Liver (tissue), 7 donors: ENCODE measurements at regions not wholly inside any gene's neighbourhood (a gene's known extent, or its start where the extent isn't known, plus 50 kb on each side); places are given as distances from the start of the nearest gene placed in this dataset.

ENCODE experiments used
- DNase-seq: peaks from one replicate; pipeline ENCODE4 v3.0.0-alpha.2; 2017; ENCODE audit warnings: low spot score
- H3K27ac ChIP-seq, 2 donors: one replicate each; pipeline ENCODE4 v1.7.0; 2013; ENCODE audit warnings: inconsistent platforms in 2 of 2, low read length in 2 of 2, control low read depth in 1 of 2, low read depth in 1 of 2, mild to moderate bottlenecking in 1 of 2
- H3K27me3 ChIP-seq, 4 donors: one replicate each; pipeline versions ENCODE4 v1.6.1 to v1.7.0; 2013; ENCODE audit warnings: low read length in 3 of 4, inconsistent platforms in 1 of 4, mild to moderate bottlenecking in 1 of 4, moderate library complexity in 1 of 4; ENCODE audit not compliant: control insufficient read depth in 4 of 4, insufficient read depth in 4 of 4
- H3K36me3 ChIP-seq, 4 donors: one replicate each; pipeline versions ENCODE4 v1.6.1 to v1.7.0; 2013; ENCODE audit warnings: low read length in 3 of 4, mild to moderate bottlenecking in 3 of 4, low read depth in 1 of 4, moderate library complexity in 1 of 4; ENCODE audit not compliant: control insufficient read depth in 4 of 4, insufficient read depth in 3 of 4
- H3K4me1 ChIP-seq, 4 donors: one replicate each; pipeline versions ENCODE4 v1.6.1 to v1.7.0; 2013; ENCODE audit warnings: low read length in 3 of 4, mild to moderate bottlenecking in 3 of 4, moderate library complexity in 1 of 4; ENCODE audit not compliant: control insufficient read depth in 4 of 4, insufficient read depth in 4 of 4
- H3K4me3 ChIP-seq, 3 donors: one replicate each; pipeline versions ENCODE4 v1.6.1 to v1.7.0; 2013; ENCODE audit warnings: low read length in 3 of 3, control low read depth in 1 of 3, low read depth in 1 of 3, mild to moderate bottlenecking in 1 of 3
- H3K9ac ChIP-seq, 2 donors: one replicate each; pipeline ENCODE4 v1.7.0; 2013; ENCODE audit warnings: low read length in 2 of 2, mild to moderate bottlenecking in 2 of 2, moderate library complexity in 2 of 2, control low read depth in 1 of 2, low read depth in 1 of 2
- H3K9me3 ChIP-seq, 4 donors: one replicate each; pipeline versions ENCODE4 v1.6.1 to v1.7.0; 2013; ENCODE audit warnings: low read length in 3 of 4; ENCODE audit not compliant: control insufficient read depth in 4 of 4
- FOXA1 ChIP-seq: IDR thresholded peaks from 2 replicates; pipeline ENCODE4 v1.6.1; 2016; ENCODE audit warnings: antibody characterized with exemption
- FOXA2 ChIP-seq: IDR thresholded peaks from 2 replicates; pipeline ENCODE4 v1.6.1; 2016; ENCODE audit warnings: antibody characterized with exemption
- GABPA ChIP-seq, 2 donors: IDR thresholded peaks in 1 of 2; conservative IDR thresholded peaks in 1 of 2; 2 replicates each; pipeline ENCODE4 v1.6.1; 2016; ENCODE audit warnings: antibody characterized with exemption in 2 of 2, mild to moderate bottlenecking in 1 of 2, moderate library complexity in 1 of 2
- HNF4A ChIP-seq, 2 donors: conservative IDR thresholded peaks; 2 replicates each; pipeline ENCODE4 v1.6.1; 2016; ENCODE audit warnings: antibody characterized with exemption in 2 of 2, mild to moderate bottlenecking in 2 of 2
- JUND ChIP-seq, 2 donors: IDR thresholded peaks; 2 replicates each; pipeline ENCODE4 v1.6.1; 2016; ENCODE audit warnings: antibody characterized with exemption in 2 of 2
- MAX ChIP-seq: IDR thresholded peaks from 2 replicates; pipeline ENCODE4 v1.6.1; 2016; ENCODE audit warnings: antibody characterized with exemption
- RAD21 ChIP-seq, 2 donors: IDR thresholded peaks; 2 replicates each; pipeline ENCODE4 v1.6.1; 2016; ENCODE audit warnings: antibody characterized with exemption in 2 of 2, mild to moderate bottlenecking in 2 of 2
- RXRA ChIP-seq, 2 donors: IDR thresholded peaks; 2 replicates each; pipeline ENCODE4 v1.6.1; 2017 to 2018; ENCODE audit warnings: antibody characterized with exemption in 2 of 2, mild to moderate bottlenecking in 1 of 2
- SP1 ChIP-seq: IDR thresholded peaks from 2 replicates; pipeline ENCODE4 v1.6.1; 2018; ENCODE audit warnings: antibody characterized with exemption, mild to moderate bottlenecking
- TAF1 ChIP-seq: conservative IDR thresholded peaks from 2 replicates; pipeline ENCODE4 v1.6.1; 2016; ENCODE audit warnings: antibody characterized with exemption, mild to moderate bottlenecking
- YY1 ChIP-seq: IDR thresholded peaks from 2 replicates; pipeline ENCODE4 v1.6.1; 2016; ENCODE audit warnings: antibody characterized with exemption, mild to moderate bottlenecking
- WGBS: extraction: QIAGEN DNeasy Blood & Tissue Kit; methylation state at CpG from one replicate; pipeline ENCODE4 v1.1.7; 2013; 5-methylcytosine and 5-hydroxymethylcytosine counted together
- TF ChIP-seq, protein P1 (sequence below): IDR thresholded peaks from 2 replicates; pipeline ENCODE4 v1.6.1; 2016; ENCODE audit warnings: antibody characterized with exemption
- TF ChIP-seq, protein P2 (sequence below): IDR thresholded peaks from 2 replicates; pipeline ENCODE4 v1.6.1; 2016; ENCODE audit warnings: antibody characterized with exemption
- TF ChIP-seq, protein P3 (sequence below): IDR thresholded peaks from 2 replicates; pipeline ENCODE4 v1.6.1; 2016; ENCODE audit warnings: antibody characterized with exemption, mild to moderate bottlenecking
- donor health status: healthy.
- donor health status: healthy.
- donor health status: healthy.
- donor health status: healthy.

- TF ChIP-seq HNF4A (conservative IDR thresholded peaks at IDR 0.05) = no peak
- DNase-seq = no peak
- WGBS = 75% methylated on average over 4 of the region's 4 CpGs
- Histone ChIP-seq H3K27me3 (no peaks in the 10 kb centered on the region), H3K4me3 (no peak overlapping the region), H3K27ac (no peak overlapping the region), H3K36me3 (no peaks in the 10 kb centered on the region), H3K9me3 (no peaks in the 10 kb centered on the region), H3K4me1 (no peaks in the 10 kb centered on the region), H3K9ac (no peak overlapping the region)
These were observed 197.6 kb downstream of the BCL11A start for GRCh38 chr2:60355849-60356261.

DNA sequence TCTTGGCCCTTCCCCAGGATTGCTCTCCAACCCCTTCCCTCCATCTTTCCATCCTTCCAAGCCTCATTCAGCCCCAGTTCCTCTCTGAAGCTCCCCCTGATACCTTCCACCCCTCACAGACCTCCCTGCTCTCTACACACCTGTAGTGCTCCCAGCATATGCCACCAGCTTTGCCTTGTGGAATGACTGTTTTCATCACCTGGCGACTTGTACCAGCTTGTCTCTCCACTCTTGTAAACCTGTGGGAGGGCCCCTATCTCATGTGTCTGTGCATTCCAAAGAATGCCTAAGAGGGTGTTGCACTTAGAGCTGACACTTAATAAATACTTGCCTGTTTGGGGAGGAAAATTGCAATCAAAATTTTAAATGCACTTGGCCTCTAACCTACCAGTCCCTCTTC, 198.7 kb downstream of the BCL11A start:
- H3K9ac ChIP-seq = no peak overlapping the region
- no peaks in the 10 kb centered on the region for H3K4me1 ChIP-seq
- 43% methylated on average over 1 of the region's 1 CpG for WGBS
- no peaks in the 10 kb centered on the region for H3K9me3 ChIP-seq
- no peak overlapping the region for H3K27ac ChIP-seq
- no peaks in the 10 kb centered on the region for H3K27me3 ChIP-seq
- H3K4me3 ChIP-seq = no peak overlapping the region
- H3K36me3 ChIP-seq = no peaks in the 10 kb centered on the region
- no peak for DNase-seq
- TF ChIP-seq RXRA (IDR thresholded peaks at IDR 0.05) = no peak
- TF ChIP-seq TAF1 = no peak
- TF ChIP-seq, protein P1, sequence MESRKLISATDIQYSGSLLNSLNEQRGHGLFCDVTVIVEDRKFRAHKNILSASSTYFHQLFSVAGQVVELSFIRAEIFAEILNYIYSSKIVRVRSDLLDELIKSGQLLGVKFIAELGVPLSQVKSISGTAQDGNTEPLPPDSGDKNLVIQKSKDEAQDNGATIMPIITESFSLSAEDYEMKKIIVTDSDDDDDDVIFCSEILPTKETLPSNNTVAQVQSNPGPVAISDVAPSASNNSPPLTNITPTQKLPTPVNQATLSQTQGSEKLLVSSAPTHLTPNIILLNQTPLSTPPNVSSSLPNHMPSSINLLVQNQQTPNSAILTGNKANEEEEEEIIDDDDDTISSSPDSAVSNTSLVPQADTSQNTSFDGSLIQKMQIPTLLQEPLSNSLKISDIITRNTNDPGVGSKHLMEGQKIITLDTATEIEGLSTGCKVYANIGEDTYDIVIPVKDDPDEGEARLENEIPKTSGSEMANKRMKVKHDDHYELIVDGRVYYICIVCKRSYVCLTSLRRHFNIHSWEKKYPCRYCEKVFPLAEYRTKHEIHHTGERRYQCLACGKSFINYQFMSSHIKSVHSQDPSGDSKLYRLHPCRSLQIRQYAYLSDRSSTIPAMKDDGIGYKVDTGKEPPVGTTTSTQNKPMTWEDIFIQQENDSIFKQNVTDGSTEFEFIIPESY = no peak
- TF ChIP-seq GABPA (IDR thresholded peaks at IDR 0.05 in 1 of 2, conservative IDR thresholded peaks at IDR 0.05 in 1 of 2) = no peak
- TF ChIP-seq JUND (IDR thresholded peaks at IDR 0.05) = no peak
- no peak for TF ChIP-seq FOXA1
- TF ChIP-seq, protein P2, sequence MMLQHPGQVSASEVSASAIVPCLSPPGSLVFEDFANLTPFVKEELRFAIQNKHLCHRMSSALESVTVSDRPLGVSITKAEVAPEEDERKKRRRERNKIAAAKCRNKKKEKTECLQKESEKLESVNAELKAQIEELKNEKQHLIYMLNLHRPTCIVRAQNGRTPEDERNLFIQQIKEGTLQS = no peak
- no peak for TF ChIP-seq MAX
- no peak for TF ChIP-seq RAD21 (IDR thresholded peaks at IDR 0.05)

DNA sequence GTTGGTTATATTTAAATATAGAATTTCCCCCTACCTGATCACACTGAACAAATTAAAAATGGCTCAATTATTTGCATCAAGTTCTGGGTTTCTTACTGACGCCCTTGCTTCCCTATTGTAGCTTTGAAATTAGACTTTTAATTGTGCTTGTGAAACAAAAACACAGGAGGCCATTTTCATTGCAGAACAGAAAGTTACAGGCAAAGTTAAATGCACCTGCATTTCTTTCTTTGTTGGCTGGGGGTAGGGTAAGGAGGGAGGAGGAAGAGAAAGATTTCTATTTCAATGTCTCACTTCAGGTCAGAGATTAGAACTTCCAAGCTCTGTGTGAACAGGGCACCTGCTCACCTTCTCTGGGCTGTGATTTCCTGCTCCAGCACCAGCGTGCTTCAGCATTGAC, 199.6 kb downstream of the BCL11A start:
- Histone ChIP-seq H3K9me3 (no peaks in the 10 kb centered on the region), H3K27ac (no peak overlapping the region), H3K36me3 (no peaks in the 10 kb centered on the region), H3K27me3 (no peaks in the 10 kb centered on the region), H3K4me1 (no peaks in the 10 kb centered on the region), H3K9ac (no peak overlapping the region), H3K4me3 (no peak overlapping the region)
- no peak for DNase-seq
- TF ChIP-seq FOXA2 = no peak
- TF ChIP-seq, protein P3, sequence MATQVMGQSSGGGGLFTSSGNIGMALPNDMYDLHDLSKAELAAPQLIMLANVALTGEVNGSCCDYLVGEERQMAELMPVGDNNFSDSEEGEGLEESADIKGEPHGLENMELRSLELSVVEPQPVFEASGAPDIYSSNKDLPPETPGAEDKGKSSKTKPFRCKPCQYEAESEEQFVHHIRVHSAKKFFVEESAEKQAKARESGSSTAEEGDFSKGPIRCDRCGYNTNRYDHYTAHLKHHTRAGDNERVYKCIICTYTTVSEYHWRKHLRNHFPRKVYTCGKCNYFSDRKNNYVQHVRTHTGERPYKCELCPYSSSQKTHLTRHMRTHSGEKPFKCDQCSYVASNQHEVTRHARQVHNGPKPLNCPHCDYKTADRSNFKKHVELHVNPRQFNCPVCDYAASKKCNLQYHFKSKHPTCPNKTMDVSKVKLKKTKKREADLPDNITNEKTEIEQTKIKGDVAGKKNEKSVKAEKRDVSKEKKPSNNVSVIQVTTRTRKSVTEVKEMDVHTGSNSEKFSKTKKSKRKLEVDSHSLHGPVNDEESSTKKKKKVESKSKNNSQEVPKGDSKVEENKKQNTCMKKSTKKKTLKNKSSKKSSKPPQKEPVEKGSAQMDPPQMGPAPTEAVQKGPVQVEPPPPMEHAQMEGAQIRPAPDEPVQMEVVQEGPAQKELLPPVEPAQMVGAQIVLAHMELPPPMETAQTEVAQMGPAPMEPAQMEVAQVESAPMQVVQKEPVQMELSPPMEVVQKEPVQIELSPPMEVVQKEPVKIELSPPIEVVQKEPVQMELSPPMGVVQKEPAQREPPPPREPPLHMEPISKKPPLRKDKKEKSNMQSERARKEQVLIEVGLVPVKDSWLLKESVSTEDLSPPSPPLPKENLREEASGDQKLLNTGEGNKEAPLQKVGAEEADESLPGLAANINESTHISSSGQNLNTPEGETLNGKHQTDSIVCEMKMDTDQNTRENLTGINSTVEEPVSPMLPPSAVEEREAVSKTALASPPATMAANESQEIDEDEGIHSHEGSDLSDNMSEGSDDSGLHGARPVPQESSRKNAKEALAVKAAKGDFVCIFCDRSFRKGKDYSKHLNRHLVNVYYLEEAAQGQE = no peak
- TF ChIP-seq YY1 = no peak
- TF ChIP-seq SP1 = no peak
- TF ChIP-seq, protein P1 = no peak
- TF ChIP-seq, protein P2 = no peak
- 78% methylated on average over 2 of the region's 2 CpGs for WGBS
